Islet of Langerhans (tissue), 1 donor: ENCODE measurements at regions not wholly inside any gene's neighbourhood (a gene's known extent, or its start where the extent isn't known, plus 50 kb on each side); places are given as distances from the start of the nearest gene placed in this dataset.
"Not testable (repeated sequence)": the region's sequence is repeated elsewhere in the genome, so short reads cannot be mapped to it uniquely, and the experiment has no call there.

Experiments used
- FAIRE-seq: peaks from one replicate; lab custom pipeline; 2011; peaks lifted over from hg19 to GRCh38; lab: Jason Lieb, UNC

- no peak for FAIRE-seq
Measured at GRCh38 chr4:159673221-159673620, 570.3 kb downstream of the RAPGEF2 start.

- no peak for FAIRE-seq
Measured at GRCh38 chr4:159674241-159674640, 571.4 kb downstream of the RAPGEF2 start.

DNA sequence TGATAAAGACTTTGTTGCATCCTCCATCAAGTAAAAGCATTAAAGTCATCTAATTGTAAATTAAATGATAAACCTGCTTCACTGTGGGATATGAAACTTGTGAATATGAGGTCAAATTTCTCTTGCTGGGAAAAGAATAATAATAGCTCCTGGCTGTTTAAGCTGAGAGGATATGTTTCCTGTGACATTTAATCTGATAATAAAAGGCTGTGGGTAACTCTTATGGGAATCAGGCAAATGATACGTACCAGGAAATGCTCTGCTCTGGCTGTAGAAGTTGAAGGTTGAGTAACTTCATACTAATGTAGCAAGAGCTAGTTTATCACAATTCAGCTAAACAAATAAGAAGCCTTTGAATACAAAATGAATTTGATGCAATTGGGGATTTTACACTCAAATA is 574.6 kb downstream of the RAPGEF2 start:
- FAIRE-seq, result no peak

DNA sequence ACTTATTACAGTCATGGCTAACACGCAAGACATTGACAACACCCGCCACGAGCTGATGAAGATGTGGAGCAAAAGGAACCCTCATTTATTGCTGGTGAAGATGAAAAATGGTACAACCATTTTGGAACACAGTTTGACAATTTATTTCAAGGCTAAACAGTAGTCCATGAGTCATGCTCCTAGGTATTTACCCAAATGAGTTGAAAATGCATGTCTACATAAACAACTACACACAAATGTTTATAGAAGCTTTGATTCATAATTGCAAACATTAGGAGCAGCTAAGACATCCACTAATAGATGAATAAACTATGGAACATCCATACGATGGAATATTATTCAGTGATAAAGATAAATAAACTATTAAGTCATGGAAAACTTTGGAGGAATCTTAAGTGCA is 580.1 kb downstream of the RAPGEF2 start:
- FAIRE-seq, result no peak

GRCh38 chr4:159684061-159684460 is 581.2 kb downstream of the RAPGEF2 start:
- no peak for FAIRE-seq

DNA sequence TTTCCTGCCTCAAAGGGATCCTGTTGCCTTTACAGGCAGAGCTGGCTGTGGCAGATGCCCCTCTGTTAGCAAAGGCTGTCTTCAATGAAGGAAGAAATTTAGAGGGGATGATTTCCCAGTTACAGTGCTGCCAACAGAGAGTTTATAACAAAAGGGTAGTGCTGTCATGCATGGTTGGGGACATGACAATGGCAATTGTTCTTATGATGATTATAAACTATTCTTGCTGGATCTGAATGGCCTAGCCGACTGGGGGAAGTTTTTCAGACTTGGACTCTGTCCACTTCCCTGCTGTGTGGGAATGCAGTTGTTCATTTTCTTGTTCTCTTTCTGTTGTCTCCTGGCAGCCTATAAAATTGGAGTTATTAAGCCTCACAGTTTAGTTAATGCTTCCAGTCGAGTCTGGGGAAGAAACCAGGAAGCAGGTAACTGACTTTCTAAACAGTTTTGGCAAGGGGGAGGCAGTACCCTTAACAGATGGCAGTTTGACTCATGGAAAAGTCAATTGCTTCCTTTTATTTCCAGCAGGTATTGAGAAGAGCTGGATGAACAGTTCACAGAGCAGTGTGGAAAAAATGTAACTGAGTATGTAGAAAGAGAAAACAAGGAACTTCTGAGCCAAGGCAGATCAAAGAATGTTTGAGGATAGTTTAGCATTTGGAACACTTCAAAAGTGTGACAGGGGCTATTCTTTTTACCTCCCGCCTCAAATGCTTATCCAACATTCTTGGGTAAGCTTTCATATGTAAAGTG is 582.6 kb downstream of the RAPGEF2 start:
- FAIRE-seq, result no peak

GRCh38 chr4:159689526-159689925 is 586.6 kb downstream of the RAPGEF2 start:
- no peak for FAIRE-seq

DNA sequence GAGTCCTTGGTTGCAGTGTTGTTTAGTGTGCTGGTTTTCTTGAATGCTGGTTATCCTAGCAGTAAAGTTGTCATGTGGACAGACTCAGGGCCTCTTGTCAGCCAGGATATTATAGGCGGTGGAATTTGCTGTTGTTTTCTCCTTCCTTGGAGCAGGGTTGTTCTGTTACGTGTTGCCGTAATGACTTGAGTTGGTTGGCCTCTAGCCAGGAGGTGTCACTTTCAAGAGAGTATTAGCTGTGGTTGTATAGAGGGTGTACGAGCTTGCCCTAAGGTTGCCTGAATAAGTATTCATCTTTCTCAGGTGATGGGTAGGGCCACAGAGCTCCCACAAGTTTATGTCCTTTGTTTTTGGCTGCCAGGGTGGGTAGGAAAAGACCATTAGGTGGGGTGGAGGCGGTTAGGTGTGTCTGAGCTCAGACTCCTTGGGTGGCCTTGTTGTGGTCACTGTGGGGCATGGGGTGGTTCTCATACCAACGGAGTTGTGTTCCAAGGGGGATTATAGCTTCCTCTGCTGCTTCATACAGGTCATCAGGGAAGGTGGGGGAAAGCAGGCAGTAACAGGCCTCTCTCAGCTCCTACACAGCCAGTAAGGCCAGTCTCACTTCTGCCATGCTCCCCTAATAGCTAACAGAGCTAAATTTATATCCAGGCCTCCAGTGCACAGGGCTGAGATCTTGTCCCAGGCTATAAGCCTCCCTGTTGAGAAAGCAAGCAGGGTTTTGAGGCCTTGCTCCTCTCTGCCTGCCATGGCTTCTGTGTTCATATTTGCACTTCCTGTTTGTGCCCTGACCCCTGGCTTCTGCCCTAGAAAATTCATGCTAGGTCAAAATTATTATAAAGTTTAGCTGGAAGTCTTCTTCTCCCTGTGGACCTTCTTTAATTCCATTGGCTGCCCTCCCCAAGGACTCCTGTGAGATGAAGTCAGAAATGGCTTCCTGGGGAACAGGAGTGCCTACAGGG is 594.7 kb downstream of the RAPGEF2 start:
- FAIRE-seq, result no peak

GRCh38 chr4:159698336-159698735 is 595.5 kb downstream of the RAPGEF2 start:
- FAIRE-seq, result no peak

GRCh38 chr4:159702200-159702599 is 599.3 kb downstream of the RAPGEF2 start:
- no peak for FAIRE-seq

DNA sequence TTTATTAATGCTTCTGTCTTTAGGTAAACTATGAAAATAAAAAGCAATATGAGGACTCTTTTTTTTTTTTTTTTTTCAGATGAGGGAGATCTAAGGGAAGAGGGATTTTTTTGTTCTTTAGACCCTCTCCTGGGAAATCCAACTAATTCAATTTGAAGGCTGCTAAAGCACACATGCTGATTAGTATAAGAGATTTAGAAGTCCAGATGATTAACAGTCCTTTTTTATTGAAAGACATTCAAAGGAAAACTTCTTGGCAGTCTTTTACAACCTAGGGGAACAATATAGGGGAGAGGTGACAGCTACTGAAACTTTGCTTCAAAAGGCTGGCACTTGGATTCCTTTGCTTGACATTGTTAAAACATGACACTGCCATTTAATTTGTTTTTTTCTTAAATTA is 602.5 kb downstream of the RAPGEF2 start:
- no peak for FAIRE-seq

DNA sequence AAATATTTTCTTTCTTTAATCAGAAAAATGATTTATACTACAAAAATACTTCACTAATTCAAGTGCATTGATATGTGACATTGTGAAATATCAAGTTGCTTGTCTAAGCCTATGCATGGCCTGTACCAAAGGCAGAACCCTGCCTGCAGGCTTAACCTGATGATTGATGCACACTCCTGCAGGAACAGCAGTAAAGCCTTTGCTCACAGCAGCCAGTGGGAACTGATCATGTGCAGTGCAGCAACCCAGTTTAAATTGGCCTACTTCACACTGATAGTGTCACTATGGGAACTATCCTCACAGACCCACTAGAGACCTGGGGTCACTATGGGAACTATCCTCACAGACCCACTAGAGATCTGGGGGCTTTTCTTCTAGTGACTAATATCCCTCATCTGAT is 603.8 kb downstream of the RAPGEF2 start:
- no peak for FAIRE-seq

DNA sequence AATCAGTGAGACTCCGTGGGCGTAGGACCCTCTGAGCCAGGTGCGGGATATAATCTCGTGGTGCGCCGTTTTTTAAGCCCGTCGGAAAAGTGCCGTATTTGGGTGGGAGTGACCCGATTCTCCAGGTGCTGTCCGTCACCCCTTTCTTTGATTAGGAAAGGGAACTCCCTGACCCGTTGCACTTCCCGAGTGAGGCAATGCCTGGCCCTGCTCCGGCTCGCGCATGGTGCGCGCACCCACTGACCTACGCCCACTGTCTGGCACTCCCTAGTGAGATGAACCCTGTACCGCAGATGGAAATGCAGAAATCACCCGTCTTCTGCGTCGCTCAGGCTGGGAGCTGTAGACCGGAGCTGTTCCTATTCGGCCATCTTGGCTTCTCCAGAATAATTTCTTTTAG is 612.3 kb downstream of the RAPGEF2 start:
- FAIRE-seq, result not testable (repeated sequence)

DNA sequence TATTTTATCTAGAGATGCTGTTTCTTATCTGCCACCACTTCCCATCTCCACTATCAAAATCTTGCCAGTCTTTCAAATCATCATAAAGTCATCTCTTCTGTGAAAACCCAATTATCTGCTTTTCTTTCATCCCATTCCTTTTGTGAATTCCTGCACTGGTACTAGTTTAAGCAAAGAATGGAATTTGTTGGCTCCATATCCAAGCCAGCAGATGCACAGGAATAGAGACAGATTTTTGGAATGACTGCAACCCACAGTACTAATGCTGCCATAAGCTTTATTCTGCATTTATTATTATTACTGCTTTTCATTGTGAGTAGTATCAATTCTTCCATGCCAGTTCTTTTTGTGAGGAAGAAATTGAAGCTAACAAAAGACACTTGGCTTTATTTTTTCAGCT is 616.7 kb downstream of the RAPGEF2 start:
- FAIRE-seq, result no peak

GRCh38 chr4:159722052-159722451 is 619.2 kb downstream of the RAPGEF2 start:
- FAIRE-seq, result no peak

DNA sequence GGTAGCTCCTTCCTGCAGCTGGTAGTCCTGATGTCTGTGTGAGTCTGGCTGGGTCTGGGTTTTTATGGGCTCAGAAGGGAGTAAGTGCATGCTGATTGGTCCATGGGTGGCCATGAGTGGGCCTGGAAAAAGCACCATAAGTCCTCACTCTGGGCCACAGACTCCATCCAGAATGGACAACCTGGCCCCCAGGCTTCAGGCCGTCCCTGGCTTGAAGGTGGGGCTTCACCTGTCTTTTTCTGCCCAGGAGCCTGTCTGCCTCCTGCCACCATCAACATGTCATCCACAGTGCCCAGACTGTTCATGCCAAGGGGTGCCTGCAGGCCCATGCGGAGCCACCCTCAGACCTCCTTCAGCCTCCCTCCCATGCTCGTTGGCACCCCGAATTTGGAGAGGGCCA is 620.0 kb downstream of the RAPGEF2 start:
- FAIRE-seq, result no peak

GRCh38 chr4:159723341-159724048 is 620.6 kb downstream of the RAPGEF2 start:
- FAIRE-seq, result no peak

- no peak for FAIRE-seq
Measured at GRCh38 chr4:159725571-159725970, 622.7 kb downstream of the RAPGEF2 start.

DNA sequence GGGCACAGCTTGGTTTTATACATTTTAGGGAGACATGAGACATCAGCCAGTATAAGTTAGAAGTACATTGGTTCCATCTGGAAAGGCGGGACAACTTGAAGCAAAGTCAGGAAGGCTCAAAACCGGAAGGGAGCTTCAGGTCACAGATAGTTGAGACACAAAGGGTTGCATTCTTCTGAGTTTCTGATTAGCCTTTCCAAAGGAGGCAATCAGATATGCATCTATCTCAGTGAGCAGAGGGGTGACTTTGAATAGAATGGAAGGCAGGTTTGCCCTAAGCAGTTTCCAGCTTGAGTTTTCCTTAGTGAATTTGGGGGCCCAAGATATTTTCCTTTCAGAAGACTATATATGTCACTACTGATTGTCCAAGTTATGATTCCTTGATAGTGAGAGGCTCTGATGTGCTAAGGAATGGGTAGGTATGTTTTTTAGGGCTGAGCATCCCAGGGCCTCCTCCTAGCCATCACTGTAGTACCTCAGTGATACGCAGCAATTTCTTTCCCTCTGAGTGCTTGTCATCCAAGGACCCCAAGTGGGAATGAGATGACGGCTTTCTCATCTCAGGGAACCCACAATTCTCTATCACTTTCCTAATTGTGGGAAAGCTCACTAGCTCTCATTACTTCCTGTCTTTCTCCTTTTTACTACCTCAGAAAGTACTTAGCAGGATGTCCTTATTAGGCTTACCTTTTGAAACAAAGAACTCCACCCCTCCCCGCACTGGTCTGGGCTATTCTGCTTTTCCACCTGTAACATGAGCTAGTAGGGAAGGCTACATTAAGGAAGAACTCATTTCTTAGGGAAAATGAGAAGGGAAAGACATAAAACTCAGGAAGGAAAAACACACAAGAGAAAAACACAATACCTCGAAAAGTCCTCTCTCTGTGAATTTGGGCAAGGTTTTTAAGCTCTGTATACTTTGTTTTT is 632.7 kb downstream of the RAPGEF2 start:
- FAIRE-seq, result no peak

DNA sequence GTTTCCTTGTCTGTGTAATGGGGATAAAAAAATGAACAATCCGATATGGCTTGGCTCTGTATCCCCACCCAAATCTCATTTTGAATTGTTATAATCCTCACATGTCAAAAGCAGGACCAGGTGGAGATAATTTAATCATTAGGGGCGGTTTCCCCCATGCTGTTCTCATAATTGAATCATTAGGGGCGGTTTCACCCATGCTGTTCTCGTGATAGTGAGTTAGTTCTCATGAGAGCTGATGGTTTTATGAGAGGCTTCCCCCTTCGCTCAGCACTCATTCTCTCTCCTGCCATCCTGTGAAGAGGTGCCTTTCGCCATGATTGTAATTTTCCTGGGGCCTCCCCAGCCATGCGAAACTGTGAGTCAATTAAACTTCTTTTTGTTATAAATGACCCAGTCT is 633.5 kb downstream of the RAPGEF2 start:
- no peak for FAIRE-seq

- FAIRE-seq, result no peak
Measured at GRCh38 chr4:159743971-159744370, 641.1 kb downstream of the RAPGEF2 start.

DNA sequence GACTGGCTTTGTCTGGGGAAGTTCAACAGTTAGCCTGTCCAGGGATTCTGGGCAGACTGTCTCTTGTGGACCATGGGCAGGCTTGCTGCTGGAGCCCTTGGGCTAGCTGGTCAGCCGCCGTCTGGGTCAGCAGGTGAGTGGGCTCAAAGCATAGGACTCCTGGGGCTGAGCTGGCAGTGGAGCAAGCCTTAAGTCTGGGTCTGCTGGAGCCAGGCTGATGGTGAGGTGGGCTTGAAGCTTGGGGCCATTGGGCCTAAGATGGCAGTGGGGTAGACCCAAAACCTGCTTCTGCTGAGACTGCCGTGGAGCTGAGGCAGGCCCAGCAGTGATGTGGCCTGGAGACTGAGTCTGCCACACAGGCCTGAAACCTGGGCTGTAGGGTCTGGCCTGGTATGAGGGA is 645.1 kb downstream of the RAPGEF2 start:
- FAIRE-seq, result no peak
